Breast epithelium (tissue), 3 donors: ENCODE measurements at regions not wholly inside any gene's neighbourhood (a gene's known extent, or its start where the extent isn't known, plus 50 kb on each side); places are given as distances from the start of the nearest gene placed in this dataset.

Experiments used
- CTCF ChIP-seq, 3 donors: fragments of 450-650 bp; IDR thresholded peaks; one replicate each; pipeline ENCODE4 v1.5.1; 2016 to 2017; ENCODE audit warnings: antibody characterized with exemption in 3 of 3, mild to moderate bottlenecking in 3 of 3, moderate library complexity in 3 of 3
- POLR2A ChIP-seq: fragments of 450-650 bp; IDR thresholded peaks from one replicate; pipeline ENCODE4 v1.6.1; 2016; ENCODE audit warnings: antibody characterized with exemption, mild to moderate bottlenecking, moderate library complexity

GRCh38 chr6:18632670-18633410 is 245.7 kb downstream of the RNF144B start:
- no peak for TF ChIP-seq POLR2A
- no peak for TF ChIP-seq CTCF (IDR thresholded peaks at IDR 0.05)
